ENCODE measurements at regions not wholly inside any gene's neighbourhood (a gene's known extent, or its start where the extent isn't known, plus 50 kb on each side); places are given as distances from the start of the nearest gene placed in this dataset.

GRCh38 chr6:51559059-51559458, 528.4 kb downstream of the PKHD1 start:
- Histone ChIP-seq H3K9ac (ENCODE audit: low read length) (no peak overlapping the region), H3K27me3 (ENCODE audit: control insufficient read depth in 1 of 2, insufficient read depth in 2 of 2, low read length in 2 of 2) (no peaks in the 10 kb centered on the region), H3K9me3 (ENCODE audit: low read length) (no peaks in the 10 kb centered on the region), H3K4me3 (ENCODE audit: low read depth in 1 of 2, low read length in 2 of 2) (no peak overlapping the region), H3K4me1 (ENCODE audit: insufficient read depth, low read length) (no peaks in the 10 kb centered on the region), H3K27ac (ENCODE audit: low read depth, low read length) (no peak overlapping the region), H3K36me3 (ENCODE audit: insufficient read depth, low read length) (no peaks in the 10 kb centered on the region)

GRCh38 chr6:51562198-51562597, 525.2 kb downstream of the PKHD1 start:
- H3K36me3 ChIP-seq (ENCODE audit: insufficient read depth, low read length): no peaks in the 10 kb centered on the region
- H3K4me3 ChIP-seq (ENCODE audit: low read depth in 1 of 2, low read length in 2 of 2): no peak overlapping the region
- H3K27ac ChIP-seq (ENCODE audit: low read depth, low read length): no peak overlapping the region
- no peak overlapping the region for H3K9ac ChIP-seq (ENCODE audit: low read length)
- no peaks in the 10 kb centered on the region for H3K9me3 ChIP-seq (ENCODE audit: low read length)
- no peaks in the 10 kb centered on the region for H3K27me3 ChIP-seq (ENCODE audit: control insufficient read depth in 1 of 2, insufficient read depth in 2 of 2, low read length in 2 of 2)
- H3K4me1 ChIP-seq (ENCODE audit: insufficient read depth, low read length): no peaks in the 10 kb centered on the region

All from muscle layer of colon (tissue), 2 donors.